ENCODE measurements at regions not wholly inside any gene's neighbourhood (a gene's known extent, or its start where the extent isn't known, plus 50 kb on each side); places are given as distances from the start of the nearest gene placed in this dataset.

DNA sequence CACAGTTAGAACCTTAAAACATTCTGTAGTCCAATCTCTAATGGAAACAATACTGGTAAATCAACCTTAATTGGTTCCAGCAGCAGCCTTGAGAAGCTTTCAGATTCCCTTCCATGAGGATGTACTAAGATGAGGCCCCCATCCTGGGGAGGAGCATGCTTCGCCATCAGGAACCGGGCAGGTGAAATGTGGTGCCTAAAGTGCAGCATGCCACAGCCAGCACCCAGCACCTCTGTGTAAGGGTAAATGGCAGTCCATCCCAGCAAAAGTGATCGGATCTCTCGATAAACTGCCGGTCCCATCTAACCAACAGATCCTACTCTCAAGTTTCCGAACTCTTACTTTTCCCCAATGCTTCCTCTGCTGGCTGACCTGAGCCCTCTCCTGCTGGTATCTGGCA lies 166.3 kb upstream of the PDE10A start:
- TF ChIP-seq, protein P1, sequence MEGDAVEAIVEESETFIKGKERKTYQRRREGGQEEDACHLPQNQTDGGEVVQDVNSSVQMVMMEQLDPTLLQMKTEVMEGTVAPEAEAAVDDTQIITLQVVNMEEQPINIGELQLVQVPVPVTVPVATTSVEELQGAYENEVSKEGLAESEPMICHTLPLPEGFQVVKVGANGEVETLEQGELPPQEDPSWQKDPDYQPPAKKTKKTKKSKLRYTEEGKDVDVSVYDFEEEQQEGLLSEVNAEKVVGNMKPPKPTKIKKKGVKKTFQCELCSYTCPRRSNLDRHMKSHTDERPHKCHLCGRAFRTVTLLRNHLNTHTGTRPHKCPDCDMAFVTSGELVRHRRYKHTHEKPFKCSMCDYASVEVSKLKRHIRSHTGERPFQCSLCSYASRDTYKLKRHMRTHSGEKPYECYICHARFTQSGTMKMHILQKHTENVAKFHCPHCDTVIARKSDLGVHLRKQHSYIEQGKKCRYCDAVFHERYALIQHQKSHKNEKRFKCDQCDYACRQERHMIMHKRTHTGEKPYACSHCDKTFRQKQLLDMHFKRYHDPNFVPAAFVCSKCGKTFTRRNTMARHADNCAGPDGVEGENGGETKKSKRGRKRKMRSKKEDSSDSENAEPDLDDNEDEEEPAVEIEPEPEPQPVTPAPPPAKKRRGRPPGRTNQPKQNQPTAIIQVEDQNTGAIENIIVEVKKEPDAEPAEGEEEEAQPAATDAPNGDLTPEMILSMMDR (conservative IDR thresholded peaks at IDR 0.05 in 1 of 2, IDR thresholded peaks at IDR 0.05 in 1 of 2; ENCODE audit: extremely low read depth in 1 of 2, insufficient read depth in 1 of 2, low read depth in 1 of 2, low read length in 2 of 2), result no peak
- no peak for TF ChIP-seq EZH2 (IDR thresholded peaks at IDR 0.05; ENCODE audit: borderline replicate concordance, low read length)

Data from mammary epithelial cell (primary cell).